Stimulated activated CD8-positive, alpha-beta memory T cell treated with anti-CD3 and anti-CD28 coated beads, Interleukin-4, amount 100 ng/mL, for 4 hours (primary cell): ENCODE measurements at regions not wholly inside any gene's neighbourhood (a gene's known extent, or its start where the extent isn't known, plus 50 kb on each side); places are given as distances from the start of the nearest gene placed in this dataset.
"Not testable (repeated sequence)": the region's sequence is repeated elsewhere in the genome, so short reads cannot be mapped to it uniquely, and the experiment has no call there.

Experiments used
- DNase-seq, 2 donors: peaks; one replicate each; pipeline ENCODE4 v3.0.0-alpha.2; 2020; ENCODE audit warnings: low read depth in 2 of 2, low spot score in 1 of 2

DNA sequence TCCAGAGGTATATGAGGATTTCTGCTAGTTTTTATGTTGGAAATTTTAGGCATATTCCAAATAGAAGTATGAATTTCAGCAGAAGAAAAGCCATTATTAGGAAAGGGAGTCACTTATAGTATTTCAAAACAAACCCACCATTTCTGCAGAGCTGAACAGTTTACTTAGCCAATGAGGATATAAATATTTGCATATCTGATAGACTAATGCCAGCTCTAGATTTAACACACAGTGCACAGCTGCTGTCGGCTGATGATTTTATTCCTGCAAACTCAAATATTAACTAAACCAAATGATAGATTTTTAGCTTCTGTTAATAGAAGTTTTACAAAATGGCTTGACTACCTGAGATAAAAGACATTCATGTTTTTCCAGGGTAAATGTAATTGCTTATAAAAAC, 375.8 kb upstream of the FANCL start:
- no peak for DNase-seq

DNA sequence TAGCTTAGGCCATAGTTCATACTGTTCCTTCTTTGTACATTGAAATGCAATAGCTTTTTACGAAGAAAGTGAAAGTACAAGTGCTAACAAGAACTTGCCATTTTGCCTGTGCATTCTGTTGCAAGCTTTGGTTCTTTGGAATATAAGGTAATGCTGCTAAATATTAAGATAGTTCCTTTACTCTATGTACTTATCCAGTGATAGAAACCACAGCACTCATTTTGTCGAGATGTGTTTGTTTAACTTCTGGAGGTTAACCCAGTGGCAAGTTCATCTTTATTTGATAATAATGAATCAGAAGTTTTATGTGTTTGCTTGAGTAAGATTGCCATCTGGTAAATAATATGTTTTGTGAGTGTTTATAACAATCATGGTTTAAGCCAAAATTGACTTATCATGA, 373.1 kb upstream of the FANCL start:
- no peak for DNase-seq

DNA sequence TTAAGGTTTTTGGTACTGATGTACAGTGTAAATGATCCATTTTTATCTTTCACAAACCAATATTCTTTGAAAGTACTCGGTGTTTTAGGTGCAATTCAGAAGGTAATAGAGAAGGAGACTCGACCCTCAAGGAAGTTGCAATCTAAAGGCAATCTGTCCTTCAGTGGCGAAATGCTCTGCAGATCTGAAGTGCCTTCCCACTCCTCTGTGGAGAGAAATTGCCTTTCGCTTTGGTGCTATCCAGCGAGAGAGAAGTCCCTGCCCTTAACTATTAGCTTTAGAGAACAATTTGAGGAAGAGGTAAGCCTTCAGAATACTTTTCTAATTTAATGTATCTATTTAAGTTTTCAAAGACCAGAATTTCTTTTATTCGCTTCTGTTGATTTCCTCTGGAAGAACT, 371.8 kb upstream of the FANCL start:
- no peak for DNase-seq

DNA sequence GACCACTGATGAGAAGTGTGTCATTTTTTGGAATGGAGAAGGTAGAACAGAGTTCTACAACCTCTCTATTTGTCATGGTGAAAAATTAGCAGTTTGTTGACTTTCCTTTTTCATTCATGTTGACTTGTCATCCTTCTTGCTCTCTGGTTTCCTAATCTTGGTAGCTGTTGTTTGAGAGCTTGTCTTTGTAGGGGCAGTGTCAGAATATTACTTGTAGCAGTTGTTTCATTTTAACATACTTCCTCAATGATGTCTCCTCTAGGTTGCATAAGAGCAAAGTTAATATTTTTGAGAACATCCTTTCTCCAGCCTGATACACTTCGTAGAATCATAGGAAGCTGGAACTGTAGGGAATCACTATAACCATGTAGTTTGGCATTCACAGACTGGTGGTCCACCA, 368.2 kb upstream of the FANCL start:
- no peak for DNase-seq

DNA sequence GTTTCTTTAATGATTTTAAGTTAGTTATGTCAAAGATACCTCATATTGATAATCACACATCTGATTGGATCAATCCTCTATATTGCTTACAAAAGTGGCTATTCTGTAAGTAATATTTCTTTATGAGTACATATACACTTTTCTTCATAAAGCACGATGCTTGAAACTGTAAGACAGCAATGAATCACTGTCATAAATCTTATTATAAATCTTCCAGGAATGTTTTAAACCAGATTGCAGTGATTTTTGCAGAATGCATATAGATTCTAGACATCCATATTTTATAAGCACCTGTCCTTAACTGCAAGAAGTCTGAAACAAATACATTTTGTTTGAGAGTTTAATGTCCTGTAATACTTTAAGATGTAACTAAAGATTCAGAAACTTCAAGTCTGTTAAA, 367.0 kb upstream of the FANCL start:
- DNase-seq = no peak

DNA sequence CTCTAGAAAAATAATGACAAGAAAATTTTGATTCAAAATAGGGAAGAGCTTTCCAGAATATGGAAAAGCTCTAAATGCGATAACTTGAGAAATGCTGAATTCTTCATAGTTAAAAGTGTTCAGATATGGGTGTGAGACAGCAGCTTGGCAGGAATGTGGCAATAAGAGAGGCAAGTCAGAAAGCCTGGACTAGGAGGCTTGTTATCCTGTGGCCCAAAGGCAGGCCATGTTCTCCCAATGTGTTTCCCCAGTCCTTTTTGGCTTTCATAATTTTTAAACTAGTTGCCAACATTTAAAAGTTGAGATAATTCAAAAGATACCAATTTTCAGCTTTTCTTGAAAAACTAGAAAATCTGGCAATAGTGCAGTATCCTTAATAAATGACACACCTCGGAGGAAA, 366.3 kb upstream of the FANCL start:
- no peak for DNase-seq

DNA sequence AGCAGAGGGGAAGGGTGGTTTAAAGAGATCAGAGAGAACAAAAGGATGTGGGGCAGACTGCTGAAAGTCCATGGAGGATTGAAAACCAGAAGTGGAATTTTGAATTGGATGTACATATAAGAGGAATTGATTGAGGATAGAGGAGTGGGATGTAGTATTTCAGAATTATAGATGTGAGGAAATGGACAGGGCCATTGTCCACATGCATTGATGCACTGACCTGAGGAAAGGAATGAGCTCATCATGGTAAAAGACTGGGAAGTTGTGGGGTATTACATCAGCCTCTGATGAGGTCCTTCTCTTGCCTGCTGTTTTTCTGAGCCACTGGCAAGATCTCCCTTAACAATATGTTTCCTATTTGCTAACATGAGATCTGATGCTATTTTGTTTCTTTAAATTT, 365.7 kb upstream of the FANCL start:
- DNase-seq = no peak

DNA sequence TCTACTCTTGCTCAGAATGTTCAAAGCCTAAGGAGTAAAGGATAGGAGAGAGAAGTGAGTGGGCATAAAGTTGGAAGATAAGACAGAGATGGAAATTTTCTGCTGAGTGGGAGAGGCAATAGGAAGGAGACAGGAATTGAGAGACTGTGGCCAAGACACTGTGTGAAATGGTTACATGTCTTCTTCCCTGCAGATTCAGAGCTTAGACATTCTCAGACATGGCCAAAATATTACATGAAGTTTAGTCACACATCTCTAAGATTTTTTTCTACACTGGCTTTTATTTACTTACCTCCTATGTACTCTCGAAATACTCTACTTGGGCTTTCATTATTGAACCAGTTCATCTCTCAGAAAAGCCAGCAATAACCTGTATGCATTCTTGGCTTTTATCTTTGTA, 363.0 kb upstream of the FANCL start:
- DNase-seq = no peak

DNA sequence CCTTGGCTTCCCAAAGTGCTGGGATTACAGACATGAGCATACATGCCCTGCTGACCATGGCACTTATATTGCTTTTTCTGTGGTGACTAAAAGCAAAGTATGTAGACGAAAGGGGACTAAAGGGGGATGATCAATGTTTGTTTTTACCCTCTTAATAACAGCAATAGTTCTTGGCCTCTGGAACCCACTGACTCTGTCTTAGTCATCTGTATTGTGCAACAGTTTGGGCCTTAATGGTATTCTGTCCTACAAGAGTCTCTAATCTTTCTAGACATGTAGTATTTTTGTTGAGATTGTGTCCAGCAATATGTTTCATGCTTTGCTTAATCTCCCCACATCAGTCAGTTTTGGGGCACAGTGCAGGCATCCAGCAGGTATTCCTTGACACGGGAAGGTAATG, 359.9 kb upstream of the FANCL start:
- no peak for DNase-seq

DNA sequence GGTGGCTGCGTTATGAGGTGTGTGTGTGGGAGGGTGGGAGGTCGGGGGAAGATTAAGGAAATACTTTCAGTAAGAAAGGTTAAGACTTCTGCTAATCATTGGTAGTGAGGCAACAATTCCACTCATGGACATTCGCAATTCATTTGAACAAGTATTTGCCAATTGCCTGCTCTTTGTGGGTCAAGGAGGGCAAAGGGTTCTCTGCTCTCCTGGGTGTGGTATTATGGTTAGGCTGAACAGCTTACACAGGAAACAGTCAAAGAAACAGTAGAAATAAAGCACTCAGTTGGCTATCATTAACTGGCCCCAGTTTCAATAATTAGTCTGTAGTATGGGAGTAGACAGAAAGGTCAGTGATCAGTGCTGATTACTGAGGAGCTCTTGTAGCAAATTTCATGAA, 357.0 kb upstream of the FANCL start:
- DNase-seq = no peak

DNA sequence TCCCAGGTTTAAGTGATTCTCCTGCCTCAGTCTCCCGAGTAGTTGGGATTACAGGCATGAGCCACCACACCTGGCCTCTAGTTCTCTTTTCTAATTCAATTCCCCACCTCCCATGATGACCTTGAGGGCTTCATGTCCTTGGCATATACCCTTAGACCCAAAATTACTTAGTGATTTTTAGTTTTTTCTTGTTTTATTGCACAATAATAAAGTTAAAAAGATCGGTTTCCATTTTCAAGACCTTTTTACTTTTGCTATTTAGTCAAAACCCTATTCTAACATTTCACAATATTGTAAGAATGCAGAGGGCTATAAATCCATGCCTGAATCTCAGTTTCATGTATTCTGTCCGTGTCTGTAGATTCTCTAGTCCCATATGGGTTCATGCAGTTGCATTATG, 354.6 kb upstream of the FANCL start:
- DNase-seq = no peak

DNA sequence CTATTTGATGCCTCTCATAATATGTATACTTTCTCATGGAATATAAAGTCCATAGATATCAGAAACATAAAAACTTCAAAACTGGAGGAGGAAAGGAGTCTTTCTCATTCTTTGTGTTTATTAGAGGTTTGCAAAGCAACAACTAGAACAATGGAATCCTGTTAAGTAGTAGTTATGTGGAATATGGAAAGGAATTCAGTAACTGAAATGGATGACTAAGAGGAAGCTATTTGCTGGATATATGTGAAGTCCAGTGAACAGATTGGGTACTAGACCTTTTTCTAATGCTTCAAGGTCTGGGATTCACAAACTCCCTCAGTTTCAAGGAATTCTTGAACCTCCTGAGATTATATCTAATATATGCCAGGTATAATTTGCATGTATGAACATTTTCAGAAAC, 353.6 kb upstream of the FANCL start:
- DNase-seq = no peak

DNA sequence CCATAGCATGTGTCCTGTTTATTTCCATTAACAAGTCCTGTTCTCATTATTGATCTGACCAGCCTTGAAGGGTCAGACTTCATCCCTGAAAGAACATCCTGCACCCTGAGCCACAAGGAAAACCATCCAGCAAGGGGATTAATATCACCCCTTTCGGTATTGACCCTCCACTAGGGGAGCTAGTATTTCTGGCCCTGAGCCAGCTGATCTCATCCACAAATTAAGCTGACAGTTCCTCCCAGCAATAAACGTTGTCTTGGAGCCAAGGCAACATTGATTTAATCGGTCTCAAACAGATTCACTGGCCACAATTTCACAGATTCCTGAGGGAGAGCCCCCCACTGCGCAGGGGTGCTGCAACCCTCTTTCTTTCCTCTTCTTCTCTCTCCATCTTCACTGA, 353.1 kb upstream of the FANCL start:
- no peak for DNase-seq

DNA sequence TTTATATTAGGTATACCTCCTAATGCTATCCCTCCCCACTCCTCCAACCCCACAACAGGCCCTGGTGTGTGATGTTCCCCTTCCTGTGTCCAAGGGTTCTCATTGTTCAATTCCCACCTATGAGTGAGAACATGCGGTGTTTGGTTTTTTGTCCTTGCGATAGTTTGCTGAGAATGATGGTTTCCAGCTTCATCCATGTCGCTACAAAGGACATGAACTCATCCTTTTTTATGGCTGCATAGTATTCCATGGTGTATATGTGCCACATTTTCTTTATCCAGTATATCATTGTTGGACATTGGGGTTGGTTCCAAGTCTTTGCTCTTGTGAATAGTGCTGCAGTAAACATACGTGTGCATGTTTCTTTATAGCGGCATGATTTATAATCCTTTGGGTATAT, 345.1 kb upstream of the FANCL start:
- DNase-seq = not testable (repeated sequence)

DNA sequence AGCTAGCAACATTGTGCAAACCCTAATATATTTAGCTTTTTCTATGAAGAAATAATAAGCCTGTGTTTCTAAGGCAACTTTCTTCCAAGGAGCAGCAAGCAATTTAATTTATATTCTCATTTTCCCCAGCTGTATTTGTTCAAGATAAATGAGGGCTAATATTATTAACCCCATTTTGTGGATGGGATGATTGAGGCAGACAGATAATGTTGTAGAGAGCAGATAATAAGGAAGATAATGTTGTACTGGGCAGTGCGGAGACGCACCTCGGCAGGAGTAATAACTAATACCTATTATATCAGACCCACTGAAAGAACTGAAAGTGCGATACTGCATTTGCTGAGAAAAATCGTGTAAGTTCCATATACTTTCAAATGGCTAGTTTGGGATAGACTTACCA, 344.1 kb upstream of the FANCL start:
- DNase-seq = no peak

DNA sequence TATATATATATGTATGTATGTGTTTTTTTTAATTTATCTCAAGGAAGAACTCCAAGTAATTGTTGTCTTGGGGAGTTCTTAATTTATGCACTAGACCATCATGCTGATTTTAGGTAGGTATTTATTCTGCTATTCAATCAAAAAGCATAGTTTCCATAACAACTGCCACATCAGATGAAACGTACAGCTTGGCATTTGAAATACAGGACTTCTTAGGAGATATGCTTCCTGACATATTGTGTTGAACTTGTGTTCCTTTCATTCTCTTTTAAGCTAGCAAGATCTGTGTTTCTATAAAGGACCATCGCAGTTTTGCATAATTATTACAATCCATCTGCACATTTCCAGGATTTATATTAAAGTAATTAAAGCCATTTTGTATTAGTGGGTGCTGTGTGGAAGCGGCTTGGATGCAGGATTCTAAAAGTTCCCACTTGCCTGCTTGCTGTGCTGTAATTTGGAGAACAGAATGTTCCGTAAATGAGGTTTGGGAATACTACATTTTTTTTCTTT, 343.5 kb upstream of the FANCL start:
- DNase-seq = no peak

DNA sequence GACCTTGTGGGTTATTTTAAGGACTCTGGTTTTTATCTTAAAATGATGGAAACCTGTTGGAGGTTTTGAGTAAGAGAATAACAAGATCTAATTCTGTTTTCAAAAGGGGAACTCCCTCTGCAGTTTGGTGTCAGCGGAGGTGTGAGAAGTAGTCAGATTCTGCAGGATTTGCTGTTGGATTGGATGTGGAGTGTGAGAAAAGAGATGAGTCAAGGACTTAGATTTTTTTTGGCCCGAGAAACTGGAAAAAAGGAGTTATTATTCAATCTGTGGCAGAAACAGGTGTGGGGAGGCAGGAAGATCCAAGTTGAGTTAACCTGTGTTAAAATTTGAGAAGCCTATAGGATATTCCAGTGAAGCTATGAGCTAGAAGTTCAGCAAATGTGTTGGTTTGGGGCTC, 337.2 kb upstream of the FANCL start:
- no peak for DNase-seq

DNA sequence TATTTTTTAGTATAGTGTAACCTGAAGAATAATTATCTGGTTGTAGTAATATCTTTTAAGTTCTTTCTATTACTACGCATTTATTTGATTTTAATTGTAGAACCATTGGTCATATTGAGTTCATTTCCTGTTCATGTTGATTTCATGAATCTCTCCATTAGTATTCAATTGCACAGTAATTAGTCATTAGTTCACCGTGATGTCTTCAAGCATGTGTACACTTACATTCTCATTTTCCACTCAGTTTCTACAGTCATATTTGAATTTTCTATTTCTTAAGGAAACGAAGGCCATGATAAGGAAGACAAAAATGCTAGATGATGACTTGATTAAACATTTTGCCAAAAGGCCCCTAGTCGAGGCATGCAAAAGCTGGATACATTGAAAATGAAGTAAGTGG, 333.7 kb upstream of the FANCL start:
- DNase-seq = no peak

DNA sequence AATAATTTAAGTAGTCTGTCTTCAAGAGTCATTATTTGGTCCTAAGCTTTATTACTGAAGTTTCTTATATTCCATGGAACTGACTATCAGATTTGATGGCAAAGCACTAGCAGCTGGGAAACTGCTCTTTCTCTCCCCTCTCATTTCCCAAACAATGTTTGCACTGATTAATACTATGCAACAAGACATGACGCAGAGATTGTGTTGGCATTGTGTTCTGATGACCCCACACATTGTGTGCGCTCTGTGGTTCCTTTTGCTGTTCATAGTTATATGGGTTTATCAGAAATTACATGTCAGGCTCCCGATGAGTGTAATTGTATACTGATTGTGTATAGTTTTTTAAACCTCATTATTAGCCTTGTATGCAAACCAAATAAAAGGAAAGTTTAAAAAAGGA, 331.6 kb upstream of the FANCL start:
- no peak for DNase-seq

DNA sequence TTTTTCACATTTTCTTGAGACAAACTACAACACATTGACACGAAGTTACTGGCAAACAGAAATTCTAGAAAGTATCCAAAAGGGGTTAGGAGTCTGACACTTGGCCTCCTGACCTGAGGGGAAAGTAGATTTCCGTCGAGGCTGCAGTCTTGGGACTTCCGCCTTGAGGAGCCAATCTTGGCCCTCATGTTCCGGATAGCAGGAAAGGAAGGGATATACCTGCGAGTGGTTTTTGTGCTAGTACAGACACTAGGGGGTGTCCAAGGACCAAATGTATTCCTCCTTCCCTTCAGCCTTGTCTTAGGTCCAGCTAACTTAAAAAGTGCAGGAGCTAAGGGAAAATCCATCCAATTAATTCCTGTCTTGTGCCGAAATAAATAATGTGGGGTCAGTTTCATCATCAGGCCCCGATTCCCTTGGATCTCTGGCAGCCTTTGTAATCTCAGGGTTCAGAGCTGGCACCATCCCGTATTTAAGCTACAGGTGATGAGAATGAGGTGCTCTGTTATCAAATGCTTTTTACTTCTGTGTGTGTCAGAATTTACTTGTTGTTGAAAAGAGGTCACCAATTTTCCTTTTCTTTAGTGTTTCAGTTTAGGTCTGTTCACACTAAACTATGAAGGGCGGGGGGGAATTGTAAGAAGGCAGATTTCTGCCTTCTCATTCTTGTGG, 330.2 kb upstream of the FANCL start:
- no peak for DNase-seq

DNA sequence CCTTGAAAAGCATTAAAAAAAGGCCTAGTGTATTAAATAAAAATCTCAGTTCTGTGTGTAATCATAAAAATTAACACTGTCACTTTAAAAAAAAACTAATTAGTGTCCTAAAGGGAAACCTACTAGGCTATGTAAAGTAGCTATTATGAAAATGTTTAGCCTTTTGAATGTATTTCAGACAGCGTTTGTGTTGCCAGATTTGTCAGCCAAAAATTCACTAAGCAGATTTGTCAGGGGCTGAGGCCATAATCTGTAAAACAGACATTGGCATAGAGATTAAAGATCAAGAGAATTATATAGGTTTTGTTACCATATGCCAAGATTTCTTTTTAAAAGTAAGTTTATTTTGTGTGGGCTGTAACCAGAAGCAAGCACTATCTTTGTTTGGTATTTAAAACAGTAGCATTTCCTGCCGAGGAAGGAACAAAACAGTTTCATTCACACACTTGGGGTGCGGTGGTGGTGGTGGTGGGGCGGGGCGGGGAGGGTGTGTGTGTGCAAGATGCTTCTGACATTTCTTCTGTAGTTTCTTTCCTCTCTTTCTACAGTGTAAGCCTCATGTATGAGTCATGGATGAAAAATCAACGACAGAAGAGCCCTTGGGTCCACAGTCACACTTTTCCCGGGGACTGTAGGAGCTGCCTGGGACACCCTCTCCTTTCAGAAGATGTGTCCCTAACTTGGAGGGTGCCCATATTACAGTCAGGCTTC, 328.5 kb upstream of the FANCL start:
- DNase-seq = no peak

DNA sequence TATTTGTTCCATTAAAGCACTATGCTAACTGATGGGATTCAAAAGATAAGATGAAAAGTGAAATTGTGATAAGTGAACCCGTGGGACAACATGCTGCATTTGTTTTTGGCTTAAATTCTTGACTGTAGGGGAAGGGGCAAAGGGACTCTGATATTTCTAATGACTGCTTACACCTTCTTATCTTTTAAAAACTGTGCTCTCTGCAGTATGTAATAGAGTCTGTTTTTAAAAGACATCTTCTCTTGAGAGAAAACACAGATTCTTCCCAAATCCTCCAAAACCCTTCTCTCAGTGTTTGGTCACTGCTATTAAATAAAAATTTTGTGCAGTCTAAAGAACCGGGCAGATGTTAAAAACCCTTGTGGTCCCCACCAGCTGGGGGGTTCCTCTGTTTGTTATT, 327.8 kb upstream of the FANCL start:
- DNase-seq = no peak

DNA sequence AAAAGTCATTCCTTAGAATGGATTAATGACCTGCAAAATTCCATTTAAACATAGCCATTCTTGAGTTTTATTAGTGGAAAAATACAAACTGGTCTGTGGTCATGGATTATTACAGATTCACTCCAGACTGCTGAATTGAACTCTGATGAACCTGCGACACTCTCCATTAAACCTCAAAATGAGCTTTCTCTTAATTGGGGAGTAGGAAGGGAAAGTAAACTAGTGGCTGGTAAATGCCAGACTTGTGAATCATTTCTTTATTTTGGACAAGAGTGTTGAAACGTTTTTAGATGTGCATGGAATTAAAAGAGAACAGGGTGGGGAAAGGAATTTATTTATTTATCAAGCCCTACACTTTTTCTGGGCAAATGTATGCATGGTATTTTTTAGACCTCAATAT, 321.2 kb upstream of the FANCL start:
- DNase-seq = no peak
